GM12892 (cell line): ENCODE measurements at regions not wholly inside any gene's neighbourhood (a gene's known extent, or its start where the extent isn't known, plus 50 kb on each side); places are given as distances from the start of the nearest gene placed in this dataset.
"Not testable (repeated sequence)": the region's sequence is repeated elsewhere in the genome, so short reads cannot be mapped to it uniquely, and the experiment has no call there.

Experiments
- POLR2A ChIP-seq: IDR thresholded peaks from 2 replicates; pipeline ENCODE4 v1.6.1; 2011; ENCODE audit warnings: low read depth, low read length, control low read depth
- POLR2AphosphoS5 ChIP-seq: IDR thresholded peaks from 2 replicates; pipeline ENCODE4 v1.6.1; 2011; ENCODE audit warnings: low read depth, low read length, control low read depth
- TAF1 ChIP-seq: IDR thresholded peaks from 2 replicates; pipeline ENCODE4 v1.6.1; 2011; ENCODE audit warnings: low read depth, mild to moderate bottlenecking, control low read depth, low read length, borderline replicate concordance

DNA sequence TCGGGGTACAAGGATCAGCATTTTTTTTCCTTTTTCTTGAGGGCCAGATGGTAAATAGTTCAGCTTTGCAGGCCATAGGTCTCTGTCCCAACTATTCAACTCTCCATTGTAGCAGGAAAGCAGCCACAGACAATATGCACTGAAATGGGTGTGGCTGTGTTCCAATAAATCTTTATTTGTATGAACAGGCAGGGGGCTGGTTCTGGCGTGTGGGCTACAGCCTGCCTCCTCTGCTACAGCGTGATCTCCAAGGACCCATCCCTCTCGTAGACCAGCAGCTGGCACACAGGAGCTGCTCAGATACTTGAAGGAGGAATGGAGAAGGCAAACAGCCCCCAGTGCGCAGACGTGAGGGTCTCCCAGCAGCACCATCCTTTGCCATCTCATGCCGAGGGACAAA, 91.8 kb upstream of the FRG2C start:
- not testable (repeated sequence) for TF ChIP-seq POLR2A, POLR2AphosphoS5, TAF1
